HG03342 (cell line): ENCODE measurements at regions not wholly inside any gene's neighbourhood (a gene's known extent, or its start where the extent isn't known, plus 50 kb on each side); places are given as distances from the start of the nearest gene placed in this dataset.

Source experiments
- ATAC-seq: cut with Tn5 transposase; IDR thresholded peaks from one replicate; pipeline ENCODE4 v1.9.1; 2021; ENCODE audit warnings: mild to moderate bottlenecking, moderate library complexity; ENCODE audit not compliant: unreplicated experiment

DNA sequence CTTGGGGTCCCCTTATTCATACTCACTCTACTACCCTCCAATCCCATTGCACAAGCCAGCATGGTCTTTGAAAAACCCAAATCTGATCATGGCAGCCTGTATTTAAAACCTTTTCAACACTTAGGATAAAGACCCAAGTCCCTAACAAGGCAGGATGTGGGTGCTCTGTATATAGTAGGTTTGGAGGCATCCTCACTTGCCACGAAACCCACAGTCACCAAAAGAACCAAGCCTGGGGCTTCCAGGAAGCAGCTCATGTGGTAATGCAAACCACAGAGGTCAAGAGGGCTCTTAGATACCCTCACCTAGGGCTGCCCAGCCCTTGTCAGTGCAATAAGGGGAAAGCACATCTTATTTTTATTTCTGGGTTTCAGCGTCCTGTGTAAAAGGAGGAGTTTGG, 218.6 kb upstream of the ASIC2 start:
- ATAC-seq, result no peak

GRCh38 chr17:33512113-33512512, 219.0 kb upstream of the ASIC2 start:
- no peak for ATAC-seq

- ATAC-seq, result no peak
These were observed 220.7 kb upstream of the ASIC2 start for GRCh38 chr17:33513769-33514168.

GRCh38 chr17:33514369-33514768, 221.3 kb upstream of the ASIC2 start:
- no peak for ATAC-seq

DNA sequence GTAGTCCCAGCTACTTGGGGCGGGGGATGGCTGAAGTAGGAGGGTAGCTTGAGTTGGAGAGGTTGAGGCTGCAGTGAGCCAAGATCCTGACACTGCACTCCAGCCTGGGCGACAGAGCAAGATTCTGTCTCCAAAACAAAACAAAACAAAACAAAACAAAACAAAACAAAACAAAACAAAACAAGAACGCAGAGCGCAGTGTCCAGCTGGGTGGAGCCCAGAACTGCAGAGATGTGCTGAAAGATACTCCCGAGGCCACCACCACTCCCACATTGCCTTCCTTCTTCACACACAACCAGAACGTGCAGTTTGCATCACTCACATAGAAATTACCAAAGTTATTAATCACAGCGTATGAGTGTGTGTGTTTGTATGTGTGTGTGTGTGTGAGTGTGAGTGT, 222.9 kb upstream of the ASIC2 start:
- no peak for ATAC-seq

GRCh38 chr17:33516645-33517044, 223.6 kb upstream of the ASIC2 start:
- ATAC-seq, result no peak

- ATAC-seq, result no peak
These were observed 224.7 kb upstream of the ASIC2 start for GRCh38 chr17:33517746-33518145.

DNA sequence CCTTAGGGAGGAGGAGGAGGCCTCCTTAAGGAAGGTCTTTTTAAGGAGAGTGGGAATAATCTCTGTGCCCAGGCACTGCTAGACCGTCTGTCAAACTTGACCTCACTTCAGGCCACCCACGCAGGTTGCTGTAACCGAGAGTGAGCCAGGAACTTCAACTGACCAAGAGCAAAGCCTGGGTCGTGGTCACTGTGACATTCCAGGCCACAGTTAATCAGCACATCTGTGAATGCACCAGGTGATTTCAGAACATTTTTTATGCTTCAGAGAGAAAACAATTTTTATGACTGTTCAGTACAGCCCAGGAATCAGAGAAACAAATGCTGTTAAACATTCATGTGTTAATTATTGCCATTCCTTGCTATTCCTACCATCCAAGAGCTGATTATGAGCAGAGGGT, 226.6 kb upstream of the ASIC2 start:
- no peak for ATAC-seq

GRCh38 chr17:33520426-33521330, 227.6 kb upstream of the ASIC2 start:
- ATAC-seq, result no peak

DNA sequence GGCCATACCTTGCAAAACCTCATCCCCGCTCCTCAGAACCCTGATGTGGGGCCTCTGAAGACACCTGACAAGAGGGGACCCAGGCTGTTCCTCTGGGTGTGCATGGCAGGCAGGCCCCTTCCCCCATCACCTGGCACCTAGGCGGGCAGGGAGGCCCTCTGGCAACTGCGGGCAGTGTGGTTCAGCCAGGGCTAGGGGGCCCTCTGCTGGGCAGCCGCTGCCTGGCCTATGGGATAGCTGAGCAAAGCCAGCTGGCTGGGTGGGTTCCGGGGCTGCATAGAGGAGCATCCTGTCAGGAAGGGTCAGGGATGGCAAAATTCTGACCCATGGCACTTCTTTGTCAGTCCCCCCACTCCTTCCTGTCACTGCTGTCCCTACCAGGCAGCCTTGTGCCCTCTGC, 228.7 kb upstream of the ASIC2 start:
- ATAC-seq, result no peak

- no peak for ATAC-seq
These were observed 229.5 kb upstream of the ASIC2 start for GRCh38 chr17:33522623-33523022.

- no peak for ATAC-seq
These were observed 230.5 kb upstream of the ASIC2 start for GRCh38 chr17:33523577-33523981.

- no peak for ATAC-seq
These were observed 232.1 kb upstream of the ASIC2 start for GRCh38 chr17:33525186-33525585.

GRCh38 chr17:33526717-33527116, 233.6 kb upstream of the ASIC2 start:
- ATAC-seq, result no peak

DNA sequence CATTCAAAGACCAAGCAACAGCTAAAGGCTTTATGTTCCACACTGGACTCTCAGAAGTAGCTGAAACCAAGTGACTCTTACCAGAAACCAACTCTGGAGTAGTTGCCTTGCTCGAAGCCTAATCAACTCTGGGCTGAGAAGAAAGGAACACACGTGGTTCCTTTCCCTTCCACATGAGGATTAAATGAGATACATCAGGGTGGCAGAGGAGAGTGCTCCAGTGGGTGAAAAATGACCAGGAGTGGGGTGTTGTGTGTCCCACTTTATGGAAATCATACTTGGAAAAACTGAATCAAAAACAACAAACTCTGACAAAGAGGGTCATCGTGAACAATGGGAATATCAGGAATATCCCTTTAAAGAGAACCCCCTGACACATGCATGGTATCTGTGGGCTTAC, 234.2 kb upstream of the ASIC2 start:
- ATAC-seq, result no peak

GRCh38 chr17:33528846-33529245, 235.8 kb upstream of the ASIC2 start:
- ATAC-seq, result no peak

- ATAC-seq, result no peak
These were observed 236.7 kb upstream of the ASIC2 start for GRCh38 chr17:33529816-33530215.

DNA sequence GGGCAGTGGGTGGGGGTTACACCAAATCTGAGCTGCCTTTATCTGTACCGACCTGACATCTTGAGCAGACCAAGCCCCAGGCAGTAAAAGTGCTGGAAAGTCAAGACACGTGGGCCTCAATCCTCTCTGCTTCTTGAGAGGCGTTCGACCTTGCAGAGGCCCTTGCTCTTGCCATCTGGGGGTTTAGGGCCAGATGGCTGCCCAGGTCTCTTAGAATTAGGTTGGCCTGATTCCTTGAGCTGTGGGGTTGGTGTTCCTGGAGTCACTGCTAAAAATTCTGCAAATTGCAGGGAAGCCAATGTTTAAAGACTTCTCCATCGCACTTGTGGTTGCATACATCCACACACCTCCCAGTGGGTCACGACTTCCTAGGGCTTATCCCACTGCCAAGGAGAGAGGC, 238.2 kb upstream of the ASIC2 start:
- no peak for ATAC-seq

GRCh38 chr17:33534087-33534486, 241.0 kb upstream of the ASIC2 start:
- no peak for ATAC-seq

- ATAC-seq, result no peak
These were observed 252.0 kb upstream of the ASIC2 start for GRCh38 chr17:33545124-33545523.

DNA sequence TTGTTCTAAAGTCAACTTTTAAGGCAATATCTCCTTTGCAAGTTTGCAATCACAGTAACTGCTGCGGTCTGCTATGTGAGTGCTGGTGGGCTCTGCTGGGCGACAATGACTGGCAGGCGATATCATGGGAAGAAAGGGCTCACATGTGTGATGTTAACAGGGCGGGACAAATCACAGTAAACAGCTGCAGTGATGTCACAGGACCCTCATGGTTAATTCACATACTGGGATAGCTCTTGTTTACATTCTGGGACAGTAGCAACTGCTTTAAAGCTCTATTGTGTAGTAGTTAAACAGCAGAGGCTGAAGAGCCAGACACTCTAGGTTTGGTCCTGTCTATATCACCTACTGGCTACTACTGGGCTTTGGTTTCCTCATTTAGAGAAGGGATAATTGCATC, 257.2 kb upstream of the ASIC2 start:
- no peak for ATAC-seq

DNA sequence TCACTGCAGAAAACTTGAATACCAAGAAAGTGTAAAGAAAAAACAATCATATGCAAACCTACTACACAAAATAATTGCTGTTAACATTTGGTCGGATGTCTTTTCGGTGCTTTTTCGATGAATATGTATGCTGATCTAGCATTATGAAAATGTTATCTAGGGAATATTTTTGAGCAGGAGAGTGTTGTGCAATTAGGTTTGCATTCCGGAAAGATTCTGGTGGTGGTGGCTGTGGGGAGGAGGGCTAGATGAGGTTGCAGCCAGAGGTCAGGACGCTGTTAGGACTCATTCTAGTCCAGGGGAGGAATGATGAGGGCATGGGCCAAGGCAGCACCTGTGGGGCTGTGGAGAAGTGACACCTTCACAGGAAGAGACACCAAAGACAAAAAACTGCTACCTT, 258.0 kb upstream of the ASIC2 start:
- no peak for ATAC-seq

- no peak for ATAC-seq
These were observed 258.8 kb upstream of the ASIC2 start for GRCh38 chr17:33551911-33552310.
